OCI-LY1 (cell line): ENCODE measurements at regions not wholly inside any gene's neighbourhood (a gene's known extent, or its start where the extent isn't known, plus 50 kb on each side); places are given as distances from the start of the nearest gene placed in this dataset.

Source experiments
- H2AFZ ChIP-seq: fragments of 200-600 bp; sonication (generic), shearing (Covaris generic); 2 replicates; pipeline ENCODE4 v1.6.0; 2014; ENCODE audit warnings: antibody characterized with exemption, mild to moderate bottlenecking, low read length
- H3F3A ChIP-seq: fragments of 200-600 bp; sonication (generic), shearing (Covaris generic); 2 replicates; pipeline ENCODE4 v1.6.0; 2014; ENCODE audit warnings: mild to moderate bottlenecking, antibody characterized with exemption, low read length, moderate library complexity; ENCODE audit not compliant: insufficient read depth
- H3K27ac ChIP-seq: fragments of 200-600 bp; sonication (generic); 2 replicates; pipeline ENCODE4 v1.5.1; 2014; ENCODE audit warnings: low read length, mixed run types, mild to moderate bottlenecking, low read depth; ENCODE audit not compliant: poor library complexity, severe bottlenecking
- H3K27me3 ChIP-seq: fragments of 200-600 bp; sonication (generic); 2 replicates; pipeline ENCODE4 v1.6.0; 2014; ENCODE audit warnings: antibody characterized with exemption, mild to moderate bottlenecking, low read length, moderate library complexity; ENCODE audit not compliant: insufficient read depth
- H3K36me3 ChIP-seq: fragments of 200-600 bp; sonication (generic); 2 replicates; pipeline ENCODE4 v1.6.1; 2014; ENCODE audit warnings: mild to moderate bottlenecking, antibody characterized with exemption, low read length, moderate library complexity, mixed read lengths; ENCODE audit not compliant: insufficient read depth
- H3K4me1 ChIP-seq: fragments of 200-600 bp; sonication (generic); 2 replicates; pipeline ENCODE4 v1.5.1; 2014; ENCODE audit warnings: mild to moderate bottlenecking, low read length, moderate library complexity; ENCODE audit not compliant: insufficient read depth, severe bottlenecking
- H3K4me2 ChIP-seq: fragments of 200-600 bp; sonication (generic), shearing (Covaris generic); 2 replicates; pipeline ENCODE4 v1.6.1; 2014; ENCODE audit warnings: low read length
- H3K4me3 ChIP-seq: fragments of 200-600 bp; sonication (generic); 2 replicates; pipeline ENCODE4 v1.5.1; 2014; ENCODE audit warnings: low read length, low read depth, mild to moderate bottlenecking, mixed read lengths; ENCODE audit not compliant: poor library complexity, severe bottlenecking
- H3K79me2 ChIP-seq: fragments of 200-600 bp; shearing (Covaris generic); 2 replicates; pipeline ENCODE4 v1.6.1; 2016; ENCODE audit warnings: mixed run types, low read length, mixed read lengths; ENCODE audit not compliant: insufficient read depth
- H3K9ac ChIP-seq: fragments of 200-600 bp; sonication (generic), shearing (Covaris generic); 2 replicates; pipeline ENCODE4 v1.6.1; 2014; ENCODE audit warnings: mild to moderate bottlenecking, low read length, mixed read lengths
- H3K9me2 ChIP-seq: fragments of 200-600 bp; sonication (generic), shearing (Covaris generic); 2 replicates; pipeline ENCODE4 v1.6.1; 2014; ENCODE audit warnings: low read depth, mild to moderate bottlenecking, low read length, mixed read lengths
- H3K9me3 ChIP-seq: fragments of 200-600 bp; shearing (Covaris generic); 2 replicates; pipeline ENCODE4 v1.6.1; 2014; ENCODE audit warnings: low read length, mixed read lengths
- H4K20me1 ChIP-seq: fragments of 200-600 bp; sonication (generic), shearing (Covaris generic); 2 replicates; pipeline ENCODE4 v1.6.0; 2016; ENCODE audit warnings: mild to moderate bottlenecking, low read length; ENCODE audit not compliant: insufficient read depth
- CTCF ChIP-seq: fragments of 200-600 bp; sonication (generic), shearing (Covaris generic); IDR thresholded peaks from 2 replicates; pipeline ENCODE4 v1.5.1; 2017; ENCODE audit warnings: mild to moderate bottlenecking, antibody characterized with exemption, low read length, moderate library complexity, mixed read lengths
- EZH2 ChIP-seq: fragments of 200-600 bp; sonication (generic), shearing (Covaris generic); IDR thresholded peaks from 2 replicates; pipeline ENCODE4 v1.8.0; 2017; ENCODE audit warnings: borderline replicate concordance, mixed run types, mild to moderate bottlenecking, antibody characterized with exemption, low read length, moderate library complexity, mixed read lengths

GRCh38 chr14:97344666-97345065, 547.5 kb downstream of the VRK1 start:
- H3K36me3 ChIP-seq: no peaks in the 10 kb centered on the region
- no peaks in the 10 kb centered on the region for H3F3A ChIP-seq
- no peaks in the 10 kb centered on the region for H4K20me1 ChIP-seq
- no peak overlapping the region for H3K27ac ChIP-seq
- no peaks in the 10 kb centered on the region for H3K4me1 ChIP-seq
- H3K9me3 ChIP-seq: no peaks in the 10 kb centered on the region
- H3K4me2 ChIP-seq: no peak overlapping the region
- no peak overlapping the region for H3K4me3 ChIP-seq
- H3K27me3 ChIP-seq: 0 out of 2 replicates have a peak, but pooled peaks cover 3% of the 10 kb centered on the region
- H3K9me2 ChIP-seq: no peaks in the 10 kb centered on the region
- H2AFZ ChIP-seq: no peak overlapping the region
- TF ChIP-seq CTCF (no peak), EZH2 (no peak)
- no peaks in the 10 kb centered on the region for H3K79me2 ChIP-seq
- no peak overlapping the region for H3K9ac ChIP-seq

- Histone ChIP-seq H3K27me3 (0 out of 2 replicates have a peak, but pooled peaks cover 3% of the 10 kb centered on the region), H3K36me3 (no peaks in the 10 kb centered on the region), H3F3A (no peaks in the 10 kb centered on the region), H3K27ac (no peak overlapping the region), H3K9me3 (no peaks in the 10 kb centered on the region), H4K20me1 (no peaks in the 10 kb centered on the region), H3K9me2 (no peaks in the 10 kb centered on the region), H3K79me2 (no peaks in the 10 kb centered on the region), H3K9ac (no peak overlapping the region), H3K4me1 (no peaks in the 10 kb centered on the region), H3K4me3 (no peak overlapping the region), H2AFZ (no peak overlapping the region), H3K4me2 (no peak overlapping the region)
- TF ChIP-seq EZH2 (no peak), CTCF (no peak)
Observed at GRCh38 chr14:97346675-97347074, 549.5 kb downstream of the VRK1 start.

- no peaks in the 10 kb centered on the region for H3F3A ChIP-seq
- H3K9me3 ChIP-seq: no peaks in the 10 kb centered on the region
- H3K4me2 ChIP-seq: no peak overlapping the region
- H3K4me3 ChIP-seq: no peak overlapping the region
- H2AFZ ChIP-seq: no peak overlapping the region
- H3K4me1 ChIP-seq: no peaks in the 10 kb centered on the region
- no peaks in the 10 kb centered on the region for H3K27me3 ChIP-seq
- no peaks in the 10 kb centered on the region for H4K20me1 ChIP-seq
- TF ChIP-seq EZH2 (no peak), CTCF (no peak)
- no peak overlapping the region for H3K9ac ChIP-seq
- H3K79me2 ChIP-seq: no peaks in the 10 kb centered on the region
- H3K36me3 ChIP-seq: no peaks in the 10 kb centered on the region
- H3K9me2 ChIP-seq: no peaks in the 10 kb centered on the region
- no peak overlapping the region for H3K27ac ChIP-seq
Observed at GRCh38 chr14:97349463-97349862, 552.3 kb downstream of the VRK1 start.
